ENCODE measurements at regions not wholly inside any gene's neighbourhood (a gene's known extent, or its start where the extent isn't known, plus 50 kb on each side); places are given as distances from the start of the nearest gene placed in this dataset.
A peak's percentile ranks its signal among the peaks of the same experiment; 100 is the strongest.
"Not testable (repeated sequence)": the region's sequence is repeated elsewhere in the genome, so short reads cannot be mapped to it uniquely, and the experiment has no call there.

DNA sequence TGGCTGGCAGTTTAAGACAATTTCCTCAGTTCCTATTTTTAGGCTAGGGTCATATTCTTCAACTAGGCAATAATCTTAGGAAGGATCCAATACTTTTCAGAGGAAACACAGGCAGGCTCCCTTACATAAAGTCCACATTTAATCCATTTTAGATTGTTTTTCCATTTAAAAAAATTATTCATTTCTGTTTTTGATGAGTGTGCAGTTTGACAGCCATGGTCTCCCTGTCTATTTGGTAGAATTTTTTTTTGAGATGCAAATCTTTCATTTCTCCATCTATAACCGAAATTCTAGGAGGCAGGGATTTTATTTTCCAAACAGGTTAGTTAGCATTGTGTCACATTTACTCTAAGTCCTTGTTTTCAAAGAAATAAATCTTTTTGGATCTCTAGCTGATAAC is 326.8 kb downstream of the PPP4R3C start:
- no peak for DNase-seq

- no peak for DNase-seq
Observed at GRCh38 chrX:27132862-27133261, 330.3 kb downstream of the PPP4R3C start.

DNA sequence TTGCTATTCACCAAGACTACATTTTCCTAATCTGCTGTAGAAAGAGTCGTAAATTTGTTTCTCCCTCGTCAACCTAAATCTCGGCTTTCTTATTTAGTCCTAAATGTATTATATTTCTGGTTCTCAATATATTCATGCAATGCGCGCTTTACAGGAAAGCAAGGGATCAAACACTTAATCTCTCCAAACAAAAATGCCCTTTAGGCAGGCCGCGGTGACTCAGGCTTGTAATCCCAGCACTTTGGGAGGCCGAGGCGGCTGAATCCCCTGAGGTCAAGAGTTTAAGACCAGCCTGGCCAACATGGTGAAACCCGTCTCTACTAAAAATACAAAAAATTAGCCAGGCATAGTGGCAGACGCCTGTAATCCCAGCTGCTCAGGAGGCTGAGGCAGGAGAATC is 376.0 kb downstream of the PPP4R3C start:
- not testable (repeated sequence) for DNase-seq

- DNase-seq = no peak
Observed at GRCh38 chrX:27086237-27086636, 376.9 kb downstream of the PPP4R3C start.

- no peak for DNase-seq
Observed at GRCh38 chrX:27085346-27085745, 377.8 kb downstream of the PPP4R3C start.

DNA sequence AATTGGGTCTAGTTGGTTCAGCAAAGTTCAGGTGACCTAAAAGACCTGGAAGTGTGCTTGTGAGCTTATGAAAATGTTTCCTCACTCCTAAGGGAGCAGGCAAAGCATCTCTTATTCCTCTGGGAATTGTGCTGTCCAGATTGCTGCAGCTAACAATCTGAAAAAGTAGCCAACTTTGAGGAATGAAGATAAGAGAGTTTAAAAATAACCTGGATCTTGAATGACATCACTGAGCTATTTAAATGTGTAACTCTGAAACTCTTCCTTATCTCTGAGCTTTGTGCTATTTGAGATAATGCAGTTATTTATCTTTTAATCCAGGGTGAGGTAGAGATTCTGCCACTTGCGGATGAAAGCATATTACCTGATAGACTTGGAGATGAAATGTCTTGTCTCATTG is 384.8 kb downstream of the PPP4R3C start:
- DNase-seq = peak; percentile 11

DNA sequence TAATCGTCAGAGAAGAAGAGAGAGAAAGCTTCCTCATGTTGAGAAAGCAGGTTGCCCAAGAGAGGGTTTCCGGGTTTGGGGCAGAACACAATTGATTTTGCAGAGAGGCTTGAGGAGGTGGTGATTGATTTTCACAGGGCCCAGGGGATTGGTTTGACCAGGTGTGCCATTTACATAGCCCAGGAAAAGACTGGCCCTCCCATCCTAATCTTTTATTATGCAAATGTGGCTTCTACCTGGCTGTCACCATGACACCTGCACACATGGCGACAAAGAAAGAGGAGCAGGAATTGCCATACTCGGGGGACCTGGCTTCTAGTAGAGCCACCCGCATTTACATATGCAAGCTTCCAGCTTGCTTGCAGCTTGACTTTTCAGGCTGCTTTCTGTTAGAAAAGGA is 405.3 kb downstream of the PPP4R3C start:
- DNase-seq = no peak

DNA sequence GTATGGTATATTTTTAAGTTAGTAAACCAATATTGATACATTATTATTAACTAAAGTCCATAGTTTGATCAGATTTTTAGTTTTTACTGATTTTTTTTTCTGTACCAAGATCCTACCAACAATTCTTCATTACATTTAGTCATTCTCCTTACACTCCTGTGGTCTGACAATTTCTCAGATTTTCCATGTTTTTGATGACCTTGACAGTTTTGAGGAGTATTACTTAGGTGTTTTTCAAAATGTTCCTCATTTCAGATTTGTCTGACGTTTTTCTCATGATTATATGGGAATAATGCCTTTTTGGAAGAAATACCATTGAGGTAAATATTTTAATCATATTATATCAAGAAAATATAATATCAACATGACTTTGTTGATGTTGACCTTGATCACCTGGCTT is 423.8 kb downstream of the PPP4R3C start:
- DNase-seq = no peak

DNA sequence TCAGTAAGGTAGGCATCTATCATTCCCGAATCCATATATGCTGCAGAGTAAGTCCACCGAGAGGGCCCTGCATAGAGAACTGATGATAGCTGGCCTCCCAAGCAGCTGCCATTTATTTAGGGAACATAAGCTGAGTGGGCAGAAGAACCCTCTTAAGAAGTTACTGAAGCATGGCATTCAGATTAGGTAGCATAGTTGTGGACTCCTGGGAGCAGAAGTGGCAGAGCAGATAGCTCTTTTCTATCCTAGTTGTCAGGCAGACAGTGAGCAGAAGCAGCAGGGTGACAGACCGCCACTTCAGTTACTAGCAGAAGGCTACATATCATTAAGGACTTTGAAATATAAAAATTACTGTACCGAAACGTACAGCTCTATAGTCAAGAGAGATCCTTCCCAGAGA is 454.7 kb downstream of the PPP4R3C start:
- DNase-seq = no peak

DNA sequence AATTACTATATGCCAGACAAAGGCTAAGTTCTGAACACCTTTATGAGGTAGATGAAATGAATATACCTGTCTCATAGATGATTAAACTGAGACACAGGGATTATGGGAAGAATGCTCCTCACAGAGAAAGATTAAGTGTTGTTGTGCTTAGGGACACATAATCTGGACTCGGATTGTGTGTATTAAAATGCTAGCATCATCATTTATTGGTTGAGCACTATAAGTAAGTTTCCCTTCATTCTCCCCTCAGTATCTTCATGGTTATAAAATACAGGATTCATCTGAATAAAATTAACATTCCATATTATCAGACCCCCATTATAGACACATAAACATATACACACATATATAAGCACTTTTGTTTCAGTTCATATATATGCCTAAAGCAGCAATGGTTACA is 463.5 kb downstream of the PPP4R3C start:
- DNase-seq = no peak

GRCh38 chrX:26958261-26958660 is 504.9 kb downstream of the PPP4R3C start:
- no peak for DNase-seq

DNA sequence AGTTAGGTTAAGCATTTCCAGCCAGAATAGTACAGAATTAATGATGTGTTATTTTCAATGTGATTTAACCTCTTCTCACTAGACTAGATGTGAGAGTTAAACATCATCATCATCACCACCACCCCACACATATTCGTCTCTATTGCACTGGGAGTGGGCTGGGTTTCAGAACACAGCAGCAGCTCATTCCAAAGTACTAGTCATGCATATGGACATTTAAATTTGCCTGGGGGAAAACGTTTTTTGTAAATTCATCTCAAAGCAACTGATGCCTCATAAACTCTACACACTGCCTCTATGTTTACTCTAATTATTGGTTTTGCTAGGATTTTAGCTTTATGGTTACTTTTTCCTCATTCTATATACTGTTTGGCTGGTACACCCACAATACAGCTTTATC is 509.1 kb downstream of the PPP4R3C start:
- DNase-seq = no peak

GRCh38 chrX:26952213-26952612 is 510.9 kb downstream of the PPP4R3C start:
- peak; percentile 17 for DNase-seq

DNA sequence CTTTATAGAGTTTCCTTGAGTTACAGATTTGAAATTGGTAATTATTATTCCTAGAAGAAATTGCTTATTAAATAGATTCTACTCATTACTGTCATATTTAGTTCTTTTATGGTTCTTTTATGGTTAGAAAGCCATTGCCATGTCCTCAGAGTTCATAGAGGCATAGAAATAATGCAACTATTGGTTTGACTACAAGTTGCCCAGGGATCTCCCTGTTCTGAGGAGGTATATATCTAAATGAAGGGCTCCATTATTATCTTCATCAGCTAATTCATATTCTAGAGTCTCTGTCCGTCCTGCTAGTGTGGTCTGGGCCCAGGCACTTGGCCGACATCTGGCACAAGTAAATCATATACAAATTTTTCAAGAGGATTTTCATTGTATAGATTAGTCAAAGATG is 535.7 kb downstream of the PPP4R3C start:
- no peak for DNase-seq

DNA sequence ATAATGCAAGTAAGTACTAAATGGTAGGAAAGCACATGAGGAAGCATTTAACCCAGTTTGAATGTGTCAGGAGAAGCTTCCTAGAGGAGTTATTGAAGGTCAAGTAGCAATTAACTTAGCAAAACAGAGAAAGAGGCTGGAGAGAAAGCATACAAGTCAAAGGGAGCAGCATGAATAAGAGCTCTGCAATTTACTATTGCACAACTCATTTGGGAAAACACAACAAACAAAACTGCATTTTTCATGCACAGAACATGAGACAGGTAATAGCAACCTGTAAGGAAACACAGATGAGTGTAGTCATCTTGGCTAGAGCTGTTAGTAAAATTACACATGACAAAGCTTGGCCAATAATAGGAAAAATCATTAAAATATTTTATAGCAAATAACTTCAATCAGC is 538.1 kb downstream of the PPP4R3C start:
- no peak for DNase-seq

- peak; percentile 68 for DNase-seq
Observed at GRCh38 chrX:26922278-26922677, 540.9 kb downstream of the PPP4R3C start.

- peak; percentile 25 for DNase-seq
Observed at GRCh38 chrX:26918631-26919030, 544.5 kb downstream of the PPP4R3C start.

- no peak for DNase-seq
Observed at GRCh38 chrX:26916991-26917390, 546.1 kb downstream of the PPP4R3C start.

GRCh38 chrX:26915064-26915463 is 548.1 kb downstream of the PPP4R3C start:
- DNase-seq = no peak

DNA sequence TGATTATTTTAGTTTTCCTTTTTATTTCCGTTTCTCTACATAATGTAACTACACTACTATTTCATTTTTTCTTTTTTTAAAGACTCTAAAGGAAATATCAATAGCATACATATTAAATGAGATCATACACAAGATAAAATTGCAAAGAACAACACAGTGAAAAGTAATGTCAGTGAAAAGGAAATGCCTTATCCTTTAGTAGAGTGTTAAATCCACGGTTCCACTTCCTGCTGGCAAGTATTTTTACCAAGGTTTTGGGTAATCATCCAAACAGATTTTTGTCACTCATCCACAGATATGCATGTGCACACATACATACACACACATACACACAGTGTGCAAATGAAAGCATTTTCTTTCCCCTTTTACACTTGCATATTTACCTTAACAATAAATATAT is 548.9 kb downstream of the PPP4R3C start:
- peak; percentile 44 for DNase-seq

- not testable (repeated sequence) for DNase-seq
Observed at GRCh38 chrX:26911785-26912184, 551.4 kb downstream of the PPP4R3C start.

- no peak for DNase-seq
Observed at GRCh38 chrX:26909728-26910127, 553.4 kb downstream of the PPP4R3C start.

DNA sequence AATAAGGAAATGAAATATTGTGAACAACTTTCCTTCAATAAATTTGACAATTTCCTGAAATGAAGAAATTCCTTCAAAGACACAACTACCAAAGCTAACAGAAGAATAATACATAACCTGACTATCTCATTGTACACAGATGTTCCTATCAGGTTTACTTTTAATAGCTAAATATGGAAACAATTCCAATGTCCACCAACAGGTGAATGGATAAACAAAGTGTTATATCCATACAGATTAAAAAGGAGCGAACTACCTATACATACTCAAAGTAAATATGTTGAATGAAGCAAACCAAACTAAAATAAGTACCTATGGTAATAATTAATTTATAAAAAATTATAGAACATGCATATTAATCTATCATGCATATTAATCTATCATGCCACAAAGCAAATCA is 554.9 kb downstream of the PPP4R3C start:
- DNase-seq = no peak

- DNase-seq = peak; percentile 1
Observed at GRCh38 chrX:26889574-26889973, 573.6 kb downstream of the PPP4R3C start.

GRCh38 chrX:26873736-26874135 is 589.4 kb downstream of the PPP4R3C start:
- no peak for DNase-seq

DNA sequence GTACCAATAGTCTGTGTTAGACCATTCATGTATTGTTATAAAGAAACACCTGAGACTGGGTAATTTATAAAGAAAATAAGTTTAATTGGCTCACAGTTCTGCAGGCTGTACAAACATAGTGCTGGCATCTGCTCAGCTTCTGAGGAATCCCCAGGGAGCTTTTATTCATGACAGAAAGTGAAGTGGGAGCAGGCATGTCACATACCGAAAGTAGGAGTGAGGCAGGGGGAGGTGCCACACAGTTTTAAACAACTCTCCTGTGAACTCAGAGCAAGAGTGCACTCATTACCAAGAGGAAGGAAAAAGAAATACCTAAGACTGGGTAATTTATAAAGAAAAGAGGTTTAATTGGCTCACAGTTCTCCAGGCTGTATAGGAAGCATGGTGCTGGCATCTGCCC is 591.2 kb downstream of the PPP4R3C start:
- no peak for DNase-seq

Measured in fibroblast of skin of right biceps (primary cell).